ENCODE measurements at regions not wholly inside any gene's neighbourhood (a gene's known extent, or its start where the extent isn't known, plus 50 kb on each side); places are given as distances from the start of the nearest gene placed in this dataset.

DNA sequence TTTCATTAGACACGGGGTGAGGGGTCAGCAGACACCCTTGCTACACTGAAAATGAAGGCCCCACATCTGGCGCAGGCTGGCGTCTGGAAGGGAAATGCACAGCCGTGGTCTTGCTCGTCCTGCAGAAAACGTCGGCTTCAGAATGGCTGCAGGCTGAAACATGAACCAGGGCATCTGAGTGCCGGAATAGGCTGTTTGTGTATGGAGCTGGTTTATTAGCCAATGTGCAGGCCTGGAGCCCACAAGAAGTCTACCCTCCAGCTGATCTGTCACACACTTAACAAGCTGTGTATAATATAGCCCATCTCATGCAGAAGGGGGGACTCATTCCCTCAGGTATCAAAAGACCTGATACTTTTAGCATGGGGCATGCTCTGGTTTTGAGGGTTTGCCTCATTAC, 153.4 kb upstream of the SOX11 start:
- DNase-seq (ENCODE audit: low read depth in 2 of 2): no peak

DNA sequence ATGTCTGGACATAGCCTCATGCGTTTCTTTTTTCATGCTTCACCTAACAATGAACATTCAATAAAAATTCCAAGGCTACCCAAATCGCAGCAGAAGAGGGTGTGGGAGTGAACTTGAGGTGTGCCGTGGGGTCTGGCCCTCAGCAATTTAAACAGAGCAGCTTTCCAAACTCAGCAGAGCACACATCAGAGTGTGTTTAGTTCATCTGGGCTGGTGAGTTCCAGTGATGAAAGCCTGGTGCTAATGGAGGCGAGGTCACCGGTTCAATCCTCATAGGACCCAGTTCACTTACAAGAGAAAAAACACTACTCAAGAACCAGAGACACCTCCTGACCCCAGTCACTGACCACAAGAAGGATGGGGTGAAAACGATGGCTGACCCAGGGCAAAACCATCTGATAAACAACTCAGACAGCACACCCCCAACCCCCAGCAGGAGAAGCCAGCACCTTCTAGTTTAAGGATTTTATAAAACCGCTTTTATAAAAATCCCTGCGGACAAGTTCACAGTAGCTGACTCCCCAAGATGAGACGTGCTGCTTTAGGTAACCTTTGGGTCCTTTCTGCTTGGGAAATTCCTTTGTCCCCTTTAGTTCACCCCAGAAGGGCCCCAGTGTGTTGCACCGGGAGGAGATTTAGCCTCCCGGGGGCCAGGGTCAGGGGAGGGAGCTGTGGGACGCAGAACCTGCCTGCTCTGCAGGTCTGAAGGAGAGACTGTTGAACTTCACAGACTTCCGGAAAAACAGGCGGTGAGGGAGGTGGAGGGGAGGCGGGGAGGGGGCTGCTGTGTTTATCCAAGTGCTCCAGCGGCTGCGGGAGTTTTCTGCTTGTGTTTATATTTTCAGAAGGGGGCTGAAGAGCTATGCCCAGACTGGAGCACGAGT, 152.7 kb upstream of the SOX11 start:
- no peak for DNase-seq (ENCODE audit: low read depth in 2 of 2)

DNA sequence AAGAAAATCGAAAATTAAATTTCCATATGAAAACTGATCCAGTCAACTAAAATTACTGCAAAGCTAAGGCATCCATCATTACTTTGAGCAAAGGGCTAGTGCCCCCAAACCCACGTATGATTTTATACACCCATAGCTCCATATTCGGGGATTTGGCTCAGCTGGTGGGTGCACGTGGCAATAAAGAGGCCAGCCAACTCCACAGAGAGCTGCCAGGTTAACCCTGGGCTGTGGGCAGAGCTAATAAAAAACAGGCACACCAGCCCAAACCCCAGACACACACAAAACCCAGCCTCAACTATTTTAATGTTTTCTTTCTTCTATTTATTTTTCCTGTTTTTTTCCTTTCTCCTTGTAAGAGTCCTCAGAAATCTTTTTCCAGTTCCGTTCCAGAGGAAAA, 151.3 kb upstream of the SOX11 start:
- DNase-seq (ENCODE audit: low read depth in 2 of 2): no peak

DNA sequence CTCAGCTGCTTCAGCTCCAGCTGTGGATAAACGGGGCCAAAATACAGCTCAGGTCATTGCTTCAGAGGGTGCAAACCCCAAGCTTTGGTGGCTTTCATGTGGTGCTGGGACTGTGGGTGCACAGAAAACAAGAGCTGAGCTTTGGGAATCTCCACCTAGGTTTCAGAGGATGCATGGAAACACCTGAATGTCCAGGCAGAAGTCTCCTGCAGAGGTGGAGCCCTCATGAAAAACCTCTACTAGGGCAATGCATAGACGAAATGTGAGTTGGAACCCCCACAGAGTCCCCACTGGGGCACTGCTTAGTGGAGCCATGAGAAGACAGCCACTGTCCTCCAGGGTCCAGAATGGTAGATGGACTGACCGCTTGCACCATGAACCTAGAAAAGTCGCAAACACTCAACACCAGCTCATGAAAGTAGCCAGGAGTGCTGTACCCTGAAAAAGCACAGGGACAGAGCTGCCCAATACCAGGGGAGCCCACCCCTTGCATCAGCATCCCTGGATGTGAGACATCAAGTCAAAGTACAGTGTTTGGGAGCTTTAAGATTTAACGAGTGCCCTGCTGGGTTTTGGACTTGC, 147.9 kb upstream of the SOX11 start:
- no peak for DNase-seq (ENCODE audit: low read depth in 2 of 2)

DNA sequence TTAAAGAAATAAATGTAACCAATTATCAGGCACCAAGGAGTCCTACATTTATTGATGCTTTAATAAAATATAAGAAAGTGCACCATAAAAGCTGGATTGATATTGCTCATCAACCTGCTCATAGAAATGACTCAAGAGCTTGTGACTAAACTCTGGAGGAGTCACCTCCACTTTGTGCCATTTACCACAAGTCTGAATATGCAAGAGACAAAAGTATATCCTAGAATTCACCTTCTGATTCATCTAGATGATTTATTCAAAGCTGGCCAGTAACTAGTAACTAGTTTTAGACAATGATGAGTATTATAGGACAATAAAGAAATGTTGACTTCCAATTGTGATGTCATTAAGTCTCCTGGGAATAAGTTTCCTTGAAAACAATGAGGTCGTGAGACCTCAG, 146.0 kb upstream of the SOX11 start:
- no peak for DNase-seq (ENCODE audit: low read depth in 2 of 2)

DNA sequence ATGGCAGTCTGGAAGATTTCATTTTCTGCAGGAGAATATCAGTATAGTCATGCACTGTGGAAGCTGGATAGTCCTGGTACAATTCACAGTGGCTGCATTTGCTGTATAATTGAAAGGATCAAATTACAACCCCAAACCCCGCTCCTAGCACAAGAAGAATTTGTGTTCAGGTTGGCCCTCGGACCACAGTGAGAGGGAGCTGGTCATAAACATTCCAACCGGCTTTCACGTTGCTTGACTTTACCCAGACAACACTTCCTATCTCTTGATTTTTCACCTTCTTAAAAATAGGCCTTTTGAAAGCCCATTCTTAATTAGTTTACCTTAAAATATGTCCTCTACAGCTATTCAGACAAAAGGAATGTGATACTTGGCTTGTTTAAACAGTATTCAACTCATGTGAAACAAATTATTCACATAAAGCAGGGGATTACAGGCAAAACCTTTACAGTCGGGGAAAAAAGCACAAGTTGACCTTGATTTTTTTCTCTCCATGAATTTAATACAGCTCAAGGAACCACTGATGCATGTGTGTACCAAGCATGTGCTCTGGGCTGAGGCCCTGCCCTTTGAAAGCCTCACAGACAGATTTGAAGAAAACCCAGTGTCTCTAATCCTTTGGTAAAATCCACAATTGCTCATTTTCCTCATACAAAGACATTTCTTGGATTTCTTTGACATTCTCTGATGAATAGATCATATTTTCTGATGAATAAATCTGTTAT, 143.0 kb upstream of the SOX11 start:
- DNase-seq (ENCODE audit: low read depth in 2 of 2): no peak

DNA sequence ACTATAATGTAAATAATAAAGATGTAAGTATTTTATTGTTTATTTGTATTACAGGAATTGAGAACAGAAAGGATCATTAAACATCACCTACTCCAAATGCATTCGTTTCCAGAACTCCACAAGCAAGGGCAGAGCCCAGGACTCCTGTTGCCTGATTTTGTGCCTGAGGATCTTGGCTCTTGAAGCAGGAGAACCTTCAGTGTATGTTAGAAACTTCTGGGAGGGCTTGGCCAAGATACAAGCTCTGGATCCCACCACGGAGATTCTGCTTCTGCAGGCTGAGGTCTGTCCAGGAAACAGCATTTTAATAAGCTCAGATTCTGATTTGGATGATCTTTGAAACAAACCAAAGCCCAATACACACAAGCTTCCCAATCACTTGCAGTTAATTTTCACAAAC, 142.4 kb upstream of the SOX11 start:
- DNase-seq (ENCODE audit: low read depth in 2 of 2): no peak

DNA sequence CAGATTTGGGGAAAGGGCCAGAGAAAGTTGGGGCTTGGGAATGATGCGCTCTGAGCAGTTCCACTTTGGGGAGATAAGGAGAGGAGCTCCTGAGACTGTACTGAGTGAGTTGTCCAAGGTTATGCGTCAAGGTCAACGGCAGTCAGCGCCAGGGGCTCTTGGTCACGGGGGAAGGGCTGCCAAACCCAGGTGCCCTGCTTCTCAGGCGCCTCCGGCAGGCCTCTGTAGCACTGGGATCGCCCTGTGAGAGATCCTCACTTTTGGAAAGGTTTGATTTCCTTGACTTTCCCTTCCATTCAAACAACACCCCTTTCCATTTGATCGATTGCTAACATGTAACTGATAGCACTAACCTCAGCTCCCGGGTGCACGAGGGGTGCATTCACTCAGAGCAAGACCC, 136.5 kb upstream of the SOX11 start:
- no peak for DNase-seq (ENCODE audit: low read depth in 2 of 2)

DNA sequence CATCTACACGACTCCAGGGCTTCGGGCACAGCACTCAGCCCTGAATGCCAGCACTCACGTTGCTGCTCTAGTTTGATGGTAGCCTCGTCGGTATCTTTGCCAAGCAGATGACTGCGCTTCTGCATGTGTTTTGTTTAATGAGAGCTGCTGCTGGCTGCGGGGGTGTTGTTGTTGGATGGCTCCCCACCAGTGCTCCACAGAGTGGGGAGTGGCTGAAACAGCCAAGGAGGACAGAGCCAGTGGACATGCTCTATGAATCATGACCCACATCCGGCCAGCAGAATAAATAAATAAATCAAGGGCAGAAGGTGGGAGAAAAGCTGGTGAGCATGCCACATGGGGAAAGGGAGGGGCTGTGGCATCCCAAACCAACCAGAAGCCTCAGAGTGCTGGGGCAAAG, 131.2 kb upstream of the SOX11 start:
- DNase-seq (ENCODE audit: low read depth in 2 of 2): no peak

DNA sequence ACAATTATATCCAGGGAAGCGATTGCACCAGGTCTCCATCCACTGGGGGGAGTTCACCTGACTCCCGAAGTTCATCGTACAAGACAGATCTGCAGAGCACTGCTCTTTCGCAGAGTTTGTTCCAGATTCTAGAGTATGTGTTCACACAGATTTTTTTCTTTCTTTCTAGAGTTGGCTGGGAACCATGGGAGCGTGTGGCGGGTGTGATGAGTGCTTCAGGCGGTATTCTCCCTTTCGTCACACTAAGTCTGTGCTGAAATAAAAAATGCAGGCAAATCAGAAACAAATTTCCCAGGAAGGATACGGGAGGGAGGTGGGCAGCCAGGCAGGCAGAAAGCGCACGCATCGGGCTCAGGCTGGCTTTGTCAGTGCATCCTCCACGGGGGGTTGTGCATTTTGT, 129.8 kb upstream of the SOX11 start:
- no peak for DNase-seq (ENCODE audit: low read depth in 2 of 2)

DNA sequence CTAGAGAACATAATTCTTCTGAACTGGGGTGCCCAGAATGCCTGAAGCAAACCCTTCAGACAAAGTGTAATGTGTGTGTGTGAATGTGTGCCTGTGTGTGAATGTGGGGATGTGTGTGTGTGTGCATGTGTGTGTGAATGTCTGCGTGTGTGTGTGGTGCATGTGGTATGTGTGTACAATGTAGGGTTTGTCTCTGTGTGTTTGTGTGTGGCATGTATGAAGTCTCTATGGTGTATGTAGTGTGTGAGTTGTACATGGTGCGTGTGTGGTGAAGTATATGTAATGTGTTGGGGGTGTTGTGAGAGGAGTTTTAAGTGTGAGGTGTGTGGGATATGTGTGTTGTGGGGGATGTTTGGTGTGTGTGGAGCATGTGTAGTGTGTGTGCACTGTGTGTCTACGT, 129.3 kb upstream of the SOX11 start:
- DNase-seq (ENCODE audit: low read depth in 2 of 2): no peak

DNA sequence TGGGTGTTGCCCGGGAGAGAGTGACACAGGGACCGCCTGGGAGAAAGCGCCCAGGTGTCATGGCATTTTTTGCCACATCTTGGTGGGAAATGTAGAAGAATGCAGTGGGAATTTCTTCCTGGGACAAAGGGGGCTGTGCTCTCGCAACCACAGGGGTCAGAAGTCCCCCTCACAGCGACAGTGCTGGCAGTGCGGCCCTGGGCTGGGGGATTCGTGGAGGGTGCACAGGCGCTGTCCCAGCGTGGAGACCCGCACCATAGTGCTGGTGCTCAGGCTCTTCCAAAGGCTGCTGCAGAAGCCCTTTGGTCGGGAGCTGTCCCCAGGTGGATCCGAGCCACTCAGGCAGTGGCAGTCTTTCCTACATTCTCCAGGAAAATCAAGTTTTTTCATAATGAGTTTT, 128.8 kb upstream of the SOX11 start:
- DNase-seq (ENCODE audit: low read depth in 2 of 2): no peak

DNA sequence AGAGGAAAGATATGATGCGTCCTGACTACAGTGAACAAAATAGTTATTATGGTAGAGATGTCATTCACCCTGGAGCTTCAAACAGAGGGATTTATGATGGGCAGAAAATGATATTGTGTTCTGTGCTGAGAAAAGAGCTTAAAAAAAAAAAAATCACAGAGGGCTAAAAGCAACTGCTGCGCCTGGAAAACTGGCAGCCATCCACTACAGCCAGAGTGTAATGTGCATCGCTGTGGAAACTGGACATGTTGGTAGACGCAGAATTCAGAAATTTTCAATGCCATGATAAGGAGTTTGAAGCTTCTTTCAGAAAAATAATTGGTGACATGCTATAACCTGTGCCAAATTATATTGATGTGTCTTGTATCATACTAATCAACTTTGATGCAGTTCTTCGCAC, 122.9 kb upstream of the SOX11 start:
- DNase-seq (ENCODE audit: low read depth in 2 of 2): no peak

DNA sequence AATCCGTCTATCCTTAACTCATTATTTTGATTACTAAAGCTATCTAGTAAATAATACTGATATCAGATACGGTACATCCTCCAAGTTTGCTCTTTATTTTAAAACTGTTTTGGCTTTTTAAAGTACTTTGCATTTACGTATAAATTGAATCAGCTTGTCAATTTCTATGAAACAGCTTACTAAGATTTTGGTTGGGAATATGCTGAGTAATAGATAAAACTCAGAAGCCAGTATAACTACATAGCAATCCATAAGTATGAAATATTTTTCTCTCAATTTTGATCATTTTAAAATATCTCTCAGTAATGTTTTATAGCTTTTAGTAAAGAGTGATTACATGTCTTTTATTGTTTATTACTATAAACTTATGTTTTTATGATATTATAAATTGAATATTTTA, 116.2 kb upstream of the SOX11 start:
- no peak for DNase-seq (ENCODE audit: low read depth in 2 of 2)

DNA sequence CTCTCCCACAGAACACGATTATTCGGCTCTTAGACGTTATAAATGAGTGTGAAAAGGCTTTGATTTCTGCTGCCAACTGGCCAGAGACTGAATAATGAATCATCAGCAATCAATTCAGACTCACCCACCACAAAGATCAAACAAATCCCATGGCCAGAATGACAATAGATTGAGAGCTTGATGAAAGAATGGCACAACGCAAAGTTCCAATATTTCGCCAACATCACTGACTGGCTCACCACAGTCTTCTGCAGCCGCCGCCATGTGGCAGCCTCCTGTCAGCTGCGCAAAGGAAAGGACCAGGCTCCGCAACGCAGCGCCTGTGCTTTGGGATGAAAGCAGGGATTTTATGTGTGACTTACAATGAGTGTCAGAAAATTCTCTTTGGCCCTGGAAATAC, 104.4 kb upstream of the SOX11 start:
- DNase-seq (ENCODE audit: low read depth in 2 of 2): no peak

DNA sequence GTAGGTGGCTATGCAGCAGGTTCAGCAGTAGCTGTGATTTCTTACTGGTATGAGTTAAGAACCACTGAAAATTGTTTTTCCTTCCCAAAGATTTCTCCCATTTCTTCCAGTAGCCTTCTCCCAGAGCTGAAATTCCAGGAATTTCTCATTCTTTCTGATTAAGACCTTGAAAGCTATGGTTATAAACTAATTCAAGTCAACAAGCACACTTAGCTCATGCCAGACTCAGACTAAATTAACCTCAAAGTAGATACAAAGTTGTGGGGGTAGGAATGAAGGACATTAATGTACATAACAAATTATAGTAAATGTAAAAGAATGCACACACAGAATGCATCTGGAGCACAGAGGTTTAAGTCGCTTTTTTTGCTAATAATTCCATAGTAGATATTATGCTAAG, 103.6 kb upstream of the SOX11 start:
- DNase-seq (ENCODE audit: low read depth in 2 of 2): no peak

DNA sequence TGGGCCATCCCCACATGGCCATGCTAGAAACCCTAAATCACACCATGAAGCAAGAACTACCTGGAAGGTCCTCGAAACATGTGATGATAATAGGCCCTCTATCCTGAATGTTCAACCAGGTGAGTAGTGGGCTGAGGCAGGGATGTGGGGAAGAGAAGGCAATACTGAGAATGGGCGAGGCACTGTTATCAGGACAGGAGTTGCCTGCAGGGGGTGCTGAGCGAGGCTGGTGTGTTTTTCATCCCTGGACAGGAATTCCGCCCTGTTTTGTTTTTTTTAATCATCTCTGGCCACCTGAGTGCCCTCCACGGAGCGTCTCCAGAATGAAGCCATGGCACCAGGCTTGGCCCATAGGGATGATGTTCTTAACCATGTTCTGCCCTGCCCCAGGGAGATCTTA, 103.0 kb upstream of the SOX11 start:
- no peak for DNase-seq (ENCODE audit: low read depth in 2 of 2)

DNA sequence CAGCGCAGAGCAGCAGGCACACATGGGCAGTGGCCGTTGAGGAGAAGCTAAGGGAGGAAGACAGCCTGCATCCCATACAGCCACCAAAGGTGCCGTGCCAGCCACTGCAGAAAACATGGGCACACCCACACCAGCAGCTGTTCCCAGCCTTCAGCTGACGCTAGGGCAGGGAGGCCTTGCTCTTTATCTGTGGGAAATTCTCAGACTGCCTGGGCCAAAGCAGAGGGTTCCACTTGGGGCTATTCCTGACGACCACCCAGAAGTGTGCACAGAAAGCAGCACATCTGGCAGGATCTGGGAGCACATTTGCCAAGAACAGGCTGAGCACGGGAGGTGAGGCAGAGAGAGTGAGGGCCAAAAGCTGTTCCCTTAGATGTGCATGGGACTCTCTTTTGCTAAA, 101.3 kb upstream of the SOX11 start:
- no peak for DNase-seq (ENCODE audit: low read depth in 2 of 2)

DNA sequence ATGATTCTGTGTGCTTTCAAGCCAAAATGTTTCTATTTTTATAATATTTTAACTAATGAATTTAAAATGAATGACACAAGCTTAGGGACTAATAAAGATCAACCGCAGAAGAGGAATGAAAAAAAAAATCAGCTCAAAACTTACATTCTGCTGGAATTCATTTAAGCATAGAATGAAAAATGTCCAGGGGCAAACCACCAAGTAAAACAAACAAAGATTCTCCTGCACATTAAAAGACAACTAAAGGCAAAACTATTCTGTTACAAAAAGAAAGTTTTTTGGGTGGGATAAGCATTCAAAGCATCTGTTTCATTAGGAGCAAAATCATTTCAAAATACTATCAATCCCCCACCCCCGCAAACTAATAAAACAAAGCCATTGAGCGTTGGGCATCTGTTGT, 99.3 kb upstream of the SOX11 start:
- no peak for DNase-seq (ENCODE audit: low read depth in 2 of 2)

DNA sequence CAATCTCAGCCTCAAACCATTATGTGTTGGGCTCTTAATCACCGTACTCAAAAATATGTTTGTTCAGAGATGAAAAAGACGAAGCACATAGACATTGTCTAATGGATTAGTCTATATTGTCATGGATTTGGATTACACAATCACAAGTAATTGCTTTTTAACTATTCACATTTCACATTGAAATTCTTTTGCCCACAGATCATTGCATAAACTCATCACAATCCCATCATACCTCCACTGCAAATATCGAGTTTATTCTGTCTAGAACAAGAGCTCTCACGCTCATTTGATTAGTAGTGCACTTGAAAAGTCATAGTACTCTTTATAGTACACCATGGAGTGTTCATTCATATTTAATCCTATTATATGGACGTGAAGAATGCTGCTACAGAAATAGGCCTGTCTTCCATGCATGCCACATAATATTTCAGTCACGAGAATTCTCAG, 97.9 kb upstream of the SOX11 start:
- DNase-seq (ENCODE audit: low read depth in 2 of 2): no peak

DNA sequence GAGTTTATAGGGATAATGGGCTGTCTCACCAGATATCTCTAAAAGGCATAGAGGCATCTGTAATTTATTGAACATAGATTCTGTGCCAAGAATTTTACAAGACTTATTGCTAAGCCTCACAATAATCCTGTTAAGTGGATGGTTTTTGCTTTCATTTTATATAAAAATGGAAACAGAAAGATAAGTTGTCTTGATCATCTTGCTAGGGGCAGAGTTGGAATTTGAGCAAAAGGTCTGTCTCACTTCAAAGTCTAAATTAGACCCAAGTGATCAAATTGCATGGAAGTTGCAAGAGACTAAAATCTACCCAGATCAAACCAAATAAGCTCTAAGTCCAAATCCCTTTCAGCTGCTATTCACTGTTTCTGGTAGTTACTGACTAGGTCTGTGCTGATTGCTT, 95.3 kb upstream of the SOX11 start:
- no peak for DNase-seq (ENCODE audit: low read depth in 2 of 2)

DNA sequence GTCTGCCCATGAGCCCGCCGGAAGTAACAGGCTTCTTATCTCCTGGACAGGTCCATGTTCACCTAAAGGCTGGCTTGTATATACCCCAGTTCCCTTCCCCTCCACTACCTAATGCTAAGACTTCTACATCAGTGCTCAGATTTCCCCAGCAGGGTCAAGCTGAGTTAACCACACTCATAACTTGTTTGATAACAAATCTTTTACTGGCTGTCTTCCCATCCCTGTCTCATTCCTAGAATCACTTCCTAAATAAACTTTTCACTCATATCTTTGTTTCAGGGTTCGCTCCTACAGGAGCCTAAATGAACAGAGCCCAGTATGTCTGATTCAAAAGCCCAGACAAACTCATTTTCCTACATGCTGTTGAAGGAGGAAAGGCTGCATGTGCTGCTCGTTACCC, 94.0 kb upstream of the SOX11 start:
- DNase-seq (ENCODE audit: low read depth in 2 of 2): no peak

DNA sequence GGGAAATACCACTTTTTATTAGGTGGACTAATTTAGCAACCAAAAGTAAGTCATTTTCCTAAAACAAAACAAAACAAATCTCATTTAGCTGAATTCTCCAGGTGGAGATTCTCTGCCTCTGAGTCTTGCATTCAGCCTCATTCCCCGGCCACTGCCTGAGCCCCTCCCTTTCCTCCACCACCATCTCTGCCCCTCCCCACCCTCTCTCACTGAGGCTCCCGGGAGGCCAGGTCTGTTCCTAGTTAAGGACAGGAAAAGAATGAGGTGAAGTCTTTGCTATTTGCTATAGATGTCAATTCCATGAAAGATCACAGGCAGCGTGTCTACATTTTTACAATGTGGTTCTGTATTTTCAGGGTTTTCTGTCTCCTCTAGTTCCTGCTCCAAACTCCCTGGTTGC, 83.0 kb upstream of the SOX11 start:
- DNase-seq (ENCODE audit: low read depth in 2 of 2): no peak
